IPS-20b (cell line): ENCODE measurements at regions not wholly inside any gene's neighbourhood (a gene's known extent, or its start where the extent isn't known, plus 50 kb on each side); places are given as distances from the start of the nearest gene placed in this dataset.

Experiments
- H3K27ac ChIP-seq: one replicate; pipeline ENCODE4 v1.5.1; 2013; ENCODE audit warnings: low read length
- H3K27me3 ChIP-seq: 2 replicates; pipeline ENCODE4 v1.6.1; 2013; ENCODE audit warnings: mild to moderate bottlenecking, low read length, inconsistent platforms; ENCODE audit not compliant: insufficient read depth
- H3K36me3 ChIP-seq: 2 replicates; pipeline ENCODE4 v1.6.1; 2013; ENCODE audit warnings: low read depth, mild to moderate bottlenecking, inconsistent platforms, low read length, moderate library complexity; ENCODE audit not compliant: insufficient read depth
- H3K4me1 ChIP-seq: 2 replicates; pipeline ENCODE4 v1.6.1; 2013; ENCODE audit warnings: mild to moderate bottlenecking, control low read depth, inconsistent platforms, low read length, moderate library complexity; ENCODE audit not compliant: insufficient read depth
- H3K4me3 ChIP-seq: 2 replicates; pipeline ENCODE4 v1.5.1; 2013; ENCODE audit warnings: mild to moderate bottlenecking, low read length, inconsistent platforms
- H3K9ac ChIP-seq: 2 replicates; pipeline ENCODE4 v1.6.1; 2013; ENCODE audit warnings: low read depth, mild to moderate bottlenecking, inconsistent platforms, low read length, moderate library complexity
- H3K9me3 ChIP-seq: 2 replicates; pipeline ENCODE4 v1.6.1; 2013; ENCODE audit warnings: mild to moderate bottlenecking, low read depth, low read length, inconsistent platforms; ENCODE audit not compliant: insufficient read depth

GRCh38 chr6:14861491-14861943 is 384.4 kb upstream of the JARID2 start:
- Histone ChIP-seq H3K36me3 (no peaks in the 10 kb centered on the region), H3K9me3 (no peaks in the 10 kb centered on the region), H3K27ac (no peak overlapping the region), H3K4me1 (peaks cover 9% of the 10 kb centered on the region; the same call in 1 of the 2 replicates), H3K4me3 (no peak overlapping the region; the same call in 1 of the 2 replicates), H3K9ac (peak overlapping the region; percentile 26; the same call in 1 of the 2 replicates), H3K27me3 (no peaks in the 10 kb centered on the region)

GRCh38 chr6:14862845-14863244 is 383.0 kb upstream of the JARID2 start:
- H3K4me1 ChIP-seq, result peaks cover 9% of the 10 kb centered on the region; the same call in 1 of the 2 replicates
- H3K4me3 ChIP-seq, result no peak overlapping the region
- H3K9ac ChIP-seq, result no peak overlapping the region
- no peaks in the 10 kb centered on the region for H3K36me3 ChIP-seq
- H3K27ac ChIP-seq, result no peak overlapping the region
- no peaks in the 10 kb centered on the region for H3K27me3 ChIP-seq
- no peaks in the 10 kb centered on the region for H3K9me3 ChIP-seq

DNA sequence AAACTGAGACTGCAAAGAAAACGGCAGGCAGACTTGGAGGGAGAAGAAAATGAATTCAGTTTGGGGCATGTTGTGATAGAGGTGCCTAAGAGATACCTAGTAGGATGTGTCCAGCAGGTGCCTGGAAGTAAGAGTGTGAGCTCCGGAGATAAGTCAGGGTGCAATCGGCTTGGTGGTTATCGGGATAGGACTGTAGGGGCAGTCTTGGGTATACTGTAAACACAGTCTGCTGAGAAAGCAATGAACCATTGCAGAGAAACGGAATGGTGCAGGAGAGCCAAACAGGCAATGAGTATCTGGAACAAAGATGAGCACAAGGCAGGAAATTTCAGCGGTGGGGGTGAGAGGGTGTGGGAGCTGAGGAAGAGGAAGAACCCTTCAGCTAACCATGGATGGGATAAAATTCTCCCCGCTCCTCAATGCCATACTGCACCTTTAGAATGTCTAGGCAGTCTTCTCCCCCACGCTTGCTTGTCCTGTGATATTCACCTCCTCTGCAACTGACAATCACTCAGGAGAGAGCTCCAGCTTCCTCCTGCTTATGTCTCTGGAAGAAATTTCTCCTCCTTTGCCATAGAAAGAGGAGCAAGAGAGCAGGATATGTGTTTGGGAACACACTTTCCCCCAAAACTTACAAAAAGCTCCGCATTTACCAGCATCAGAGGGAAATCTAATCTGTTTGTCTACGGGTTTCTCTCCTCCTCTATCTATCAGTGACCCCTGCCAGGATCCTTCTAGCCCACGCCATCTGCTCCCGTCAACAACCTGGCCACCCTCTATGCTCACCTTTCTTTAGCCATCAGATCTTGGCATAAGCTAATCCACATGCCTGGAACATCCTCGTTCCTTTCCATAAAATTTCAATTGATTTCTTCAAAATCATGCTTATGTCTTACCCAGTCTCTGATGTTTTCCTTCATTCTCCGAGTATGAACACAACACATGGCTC is 381.7 kb upstream of the JARID2 start:
- no peaks in the 10 kb centered on the region for H3K27me3 ChIP-seq
- no peak overlapping the region for H3K4me3 ChIP-seq
- H3K9ac ChIP-seq, result no peak overlapping the region
- H3K36me3 ChIP-seq, result no peaks in the 10 kb centered on the region
- H3K9me3 ChIP-seq, result no peaks in the 10 kb centered on the region
- peaks cover 9% of the 10 kb centered on the region; the same call in 1 of the 2 replicates for H3K4me1 ChIP-seq
- no peak overlapping the region for H3K27ac ChIP-seq

- H3K4me1 ChIP-seq, result peaks cover 9% of the 10 kb centered on the region; the same call in 1 of the 2 replicates
- H3K27me3 ChIP-seq, result no peaks in the 10 kb centered on the region
- H3K9ac ChIP-seq, result no peak overlapping the region
- H3K36me3 ChIP-seq, result no peaks in the 10 kb centered on the region
- no peak overlapping the region for H3K27ac ChIP-seq
- no peaks in the 10 kb centered on the region for H3K9me3 ChIP-seq
- H3K4me3 ChIP-seq, result no peak overlapping the region
Observed at GRCh38 chr6:14865531-14866100, 380.3 kb upstream of the JARID2 start.

DNA sequence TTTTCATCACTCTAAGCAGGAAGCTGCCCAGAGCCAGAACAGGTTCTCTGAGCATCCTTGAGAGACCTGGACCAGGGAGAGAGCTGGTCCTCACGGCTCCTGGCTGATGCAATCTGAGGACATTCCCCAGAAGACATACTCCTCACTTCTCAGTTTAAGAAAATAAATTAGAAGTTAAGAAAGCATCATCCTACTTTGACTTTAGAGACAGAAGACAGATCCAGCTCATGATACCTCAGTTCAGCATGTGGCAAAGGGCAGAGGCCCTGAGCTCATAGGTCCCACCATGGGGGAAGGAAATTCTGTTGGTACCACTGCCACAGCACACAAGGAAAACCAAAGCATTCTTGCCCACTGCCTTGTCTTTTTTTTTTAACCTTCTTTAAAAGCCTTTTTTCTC is 378.1 kb upstream of the JARID2 start:
- H3K9ac ChIP-seq, result no peak overlapping the region
- H3K9me3 ChIP-seq, result no peaks in the 10 kb centered on the region
- no peaks in the 10 kb centered on the region for H3K27me3 ChIP-seq
- H3K36me3 ChIP-seq, result no peaks in the 10 kb centered on the region
- H3K4me3 ChIP-seq, result no peak overlapping the region
- H3K4me1 ChIP-seq, result peaks cover 6% of the 10 kb centered on the region; the same call in 1 of the 2 replicates
- no peak overlapping the region for H3K27ac ChIP-seq

- no peaks in the 10 kb centered on the region for H3K9me3 ChIP-seq
- H3K4me3 ChIP-seq, result no peak overlapping the region
- H3K27ac ChIP-seq, result no peak overlapping the region
- H3K9ac ChIP-seq, result no peak overlapping the region
- H3K36me3 ChIP-seq, result no peaks in the 10 kb centered on the region
- peaks cover 9% of the 10 kb centered on the region for H3K4me1 ChIP-seq
- no peaks in the 10 kb centered on the region for H3K27me3 ChIP-seq
Observed at GRCh38 chr6:14871221-14871620, 374.6 kb upstream of the JARID2 start.

GRCh38 chr6:14873101-14873500 is 372.8 kb upstream of the JARID2 start:
- no peaks in the 10 kb centered on the region for H3K9me3 ChIP-seq
- no peak overlapping the region for H3K27ac ChIP-seq
- no peaks in the 10 kb centered on the region for H3K36me3 ChIP-seq
- no peaks in the 10 kb centered on the region for H3K27me3 ChIP-seq
- H3K4me3 ChIP-seq, result no peak overlapping the region
- H3K4me1 ChIP-seq, result peaks cover 9% of the 10 kb centered on the region
- no peak overlapping the region for H3K9ac ChIP-seq

- no peak overlapping the region for H3K4me3 ChIP-seq
- H3K4me1 ChIP-seq, result peaks cover 9% of the 10 kb centered on the region
- H3K36me3 ChIP-seq, result no peaks in the 10 kb centered on the region
- H3K9me3 ChIP-seq, result no peaks in the 10 kb centered on the region
- peak overlapping the region; percentile 64; the same call in 1 of the 2 replicates for H3K9ac ChIP-seq
- no peaks in the 10 kb centered on the region for H3K27me3 ChIP-seq
- H3K27ac ChIP-seq, result peak overlapping the region; percentile 15
Observed at GRCh38 chr6:14873781-14874441, 372.0 kb upstream of the JARID2 start.

- H3K27ac ChIP-seq, result no peak overlapping the region
- H3K27me3 ChIP-seq, result no peaks in the 10 kb centered on the region
- H3K4me3 ChIP-seq, result no peak overlapping the region
- H3K9ac ChIP-seq, result no peak overlapping the region; the same call in 1 of the 2 replicates
- peaks cover 9% of the 10 kb centered on the region for H3K4me1 ChIP-seq
- no peaks in the 10 kb centered on the region for H3K9me3 ChIP-seq
- no peaks in the 10 kb centered on the region for H3K36me3 ChIP-seq
Observed at GRCh38 chr6:14874975-14875480, 370.8 kb upstream of the JARID2 start.

- Histone ChIP-seq H3K27ac (no peak overlapping the region), H3K36me3 (no peaks in the 10 kb centered on the region), H3K4me1 (peaks cover 14% of the 10 kb centered on the region), H3K4me3 (no peak overlapping the region), H3K9me3 (no peaks in the 10 kb centered on the region), H3K9ac (no peak overlapping the region), H3K27me3 (no peaks in the 10 kb centered on the region)
Observed at GRCh38 chr6:14875481-14876063, 370.3 kb upstream of the JARID2 start.
